ES-I3 (cell line): ENCODE measurements at regions not wholly inside any gene's neighbourhood (a gene's known extent, or its start where the extent isn't known, plus 50 kb on each side); places are given as distances from the start of the nearest gene placed in this dataset.

Source experiments
- H3K36me3 ChIP-seq: 2 replicates; pipeline ENCODE4 v1.6.1; 2013; ENCODE audit warnings: mild to moderate bottlenecking, low read length, control low read depth, moderate library complexity; ENCODE audit not compliant: insufficient read depth
- H3K4me1 ChIP-seq: 2 replicates; pipeline ENCODE4 v1.6.1; 2013; ENCODE audit warnings: mild to moderate bottlenecking, control low read depth, low read length; ENCODE audit not compliant: insufficient read depth
- H3K9ac ChIP-seq: 2 replicates; pipeline ENCODE4 v1.6.1; 2013; ENCODE audit warnings: low read depth, mild to moderate bottlenecking, low read length, moderate library complexity
- H3K9me3 ChIP-seq: 2 replicates; pipeline ENCODE4 v1.6.1; 2013; ENCODE audit warnings: mild to moderate bottlenecking, low read length, moderate library complexity; ENCODE audit not compliant: control insufficient read depth, insufficient read depth

GRCh38 chr16:35746963-35747657 is 2287.7 kb downstream of the TP53TG3F start:
- Histone ChIP-seq H3K9ac (no peak overlapping the region), H3K9me3 (no peaks in the 10 kb centered on the region), H3K4me1 (no peaks in the 10 kb centered on the region), H3K36me3 (no peaks in the 10 kb centered on the region)

- Histone ChIP-seq H3K9me3 (no peaks in the 10 kb centered on the region), H3K36me3 (no peaks in the 10 kb centered on the region), H3K4me1 (no peaks in the 10 kb centered on the region), H3K9ac (no peak overlapping the region)
These were observed 2288.4 kb downstream of the TP53TG3F start for GRCh38 chr16:35747658-35748455.

GRCh38 chr16:35748621-35749252 is 2289.3 kb downstream of the TP53TG3F start:
- no peaks in the 10 kb centered on the region for H3K9me3 ChIP-seq

GRCh38 chr16:35749253-35750141 is 2290.1 kb downstream of the TP53TG3F start:
- no peaks in the 10 kb centered on the region for H3K4me1 ChIP-seq
- no peaks in the 10 kb centered on the region for H3K36me3 ChIP-seq
- no peaks in the 10 kb centered on the region for H3K9me3 ChIP-seq

More at GRCh38 chr16:35748621-35749252, 2289.3 kb downstream of the TP53TG3F start:
- Histone ChIP-seq H3K4me1 (no peaks in the 10 kb centered on the region), H3K9ac (no peak overlapping the region; the same call in 1 of the 2 replicates), H3K36me3 (no peaks in the 10 kb centered on the region)

GRCh38 chr16:35750157-35750689 is 2290.8 kb downstream of the TP53TG3F start:
- H3K9me3 ChIP-seq = no peaks in the 10 kb centered on the region
- no peaks in the 10 kb centered on the region for H3K4me1 ChIP-seq
- no peak overlapping the region for H3K9ac ChIP-seq
- H3K36me3 ChIP-seq = no peaks in the 10 kb centered on the region

More at GRCh38 chr16:35749253-35750141, 2290.1 kb downstream of the TP53TG3F start:
- H3K9ac ChIP-seq = no peak overlapping the region; the same call in 1 of the 2 replicates

- H3K36me3 ChIP-seq = no peaks in the 10 kb centered on the region
- no peaks in the 10 kb centered on the region for H3K9me3 ChIP-seq
- no peak overlapping the region for H3K9ac ChIP-seq
- H3K4me1 ChIP-seq = no peaks in the 10 kb centered on the region
These were observed 2291.3 kb downstream of the TP53TG3F start for GRCh38 chr16:35750701-35751104.

- H3K9ac ChIP-seq = no peak overlapping the region; the same call in 1 of the 2 replicates
- H3K9me3 ChIP-seq = no peaks in the 10 kb centered on the region
- no peaks in the 10 kb centered on the region for H3K4me1 ChIP-seq
- no peaks in the 10 kb centered on the region for H3K36me3 ChIP-seq
These were observed 2292.0 kb downstream of the TP53TG3F start for GRCh38 chr16:35751191-35751941.

- H3K36me3 ChIP-seq = no peaks in the 10 kb centered on the region
- no peaks in the 10 kb centered on the region for H3K4me1 ChIP-seq
- H3K9me3 ChIP-seq = no peaks in the 10 kb centered on the region
- no peak overlapping the region; the same call in 1 of the 2 replicates for H3K9ac ChIP-seq
These were observed 2292.8 kb downstream of the TP53TG3F start for GRCh38 chr16:35752012-35752772.

GRCh38 chr16:35752773-35753558 is 2293.6 kb downstream of the TP53TG3F start:
- no peaks in the 10 kb centered on the region for H3K9me3 ChIP-seq
- H3K9ac ChIP-seq = no peak overlapping the region
- H3K4me1 ChIP-seq = no peaks in the 10 kb centered on the region
- H3K36me3 ChIP-seq = no peaks in the 10 kb centered on the region

GRCh38 chr16:35753559-35754390 is 2294.4 kb downstream of the TP53TG3F start:
- H3K36me3 ChIP-seq = no peaks in the 10 kb centered on the region
- no peak overlapping the region for H3K9ac ChIP-seq
- no peaks in the 10 kb centered on the region for H3K9me3 ChIP-seq
- H3K4me1 ChIP-seq = no peaks in the 10 kb centered on the region
